AG04450 (cell line): ENCODE measurements at regions not wholly inside any gene's neighbourhood (a gene's known extent, or its start where the extent isn't known, plus 50 kb on each side); places are given as distances from the start of the nearest gene placed in this dataset.
"Not testable (repeated sequence)": the region's sequence is repeated elsewhere in the genome, so short reads cannot be mapped to it uniquely, and the experiment has no call there.

ENCODE experiments used
- CTCF ChIA-PET: fragments of 300-600, 350-600 bp; formaldehyde crosslinking; extraction: SDS; loops from one replicate; lab custom pipeline; 2022; ENCODE audit warnings: antibody characterized with exemption, inconsistent platforms; lab: Charles Lee
- POLR2A ChIA-PET: fragments of 350-600 bp; formaldehyde crosslinking; extraction: SDS; loops from one replicate; lab custom pipeline; 2021; ENCODE audit warnings: antibody characterized with exemption, inconsistent platforms; lab: Yijun Ruan, JAX
- DNase-seq: peaks from one replicate; pipeline ENCODE4 v3.0.0-alpha.2; 2011; ENCODE audit warnings: low read depth, low spot score
- H3K27ac ChIP-seq: one replicate; pipeline ENCODE4 v1.5.1; 2012; ENCODE audit warnings: low read depth, low read length, control low read depth
- H3K27me3 ChIP-seq: one replicate; pipeline ENCODE4 v1.6.0; 2012; ENCODE audit warnings: low read length; ENCODE audit not compliant: control insufficient read depth, insufficient read depth
- H3K4me3 ChIP-seq: 2 replicates; pipeline ENCODE4 v1.5.1; 2011; ENCODE audit warnings: mild to moderate bottlenecking, low read depth, low read length, control low read depth
- H3K9me3 ChIP-seq: 2 replicates; pipeline ENCODE4 v1.5.1; 2012; ENCODE audit warnings: low read length; ENCODE audit not compliant: control insufficient read depth, insufficient read depth
- CTCF ChIP-seq: IDR thresholded peaks from 2 replicates; pipeline ENCODE4 v1.5.1; 2011; ENCODE audit warnings: low read depth, low read length, control low read depth, inconsistent platforms

- POLR2A ChIA-PET, result no interaction called here
- Histone ChIP-seq H3K27ac (no peak overlapping the region), H3K4me3 (no peak overlapping the region), H3K27me3 (no peaks in the 10 kb centered on the region), H3K9me3 (peaks cover 14% of the 10 kb centered on the region)
- DNase-seq, result no peak
- CTCF ChIA-PET, result no interaction called here
- TF ChIP-seq CTCF, result no peak
Observed at GRCh38 chr7:68873616-68874015, 724.7 kb upstream of the AUTS2 start.

GRCh38 chr7:68875857-68876256 lies 722.4 kb upstream of the AUTS2 start:
- CTCF ChIA-PET, result no interaction called here

GRCh38 chr7:68887116-68887515 lies 711.2 kb upstream of the AUTS2 start:
- POLR2A ChIA-PET, CTCF ChIA-PET, H3K27me3 ChIP-seq, H3K9me3 ChIP-seq, DNase-seq, H3K27ac ChIP-seq, H3K4me3 ChIP-seq: not testable (repeated sequence)

More at GRCh38 chr7:68875857-68876256, 722.4 kb upstream of the AUTS2 start:
- DNase-seq, result no peak
- no peak for TF ChIP-seq CTCF
- Histone ChIP-seq H3K9me3 (peaks cover 8% of the 10 kb centered on the region; the same call in 1 of the 2 replicates), H3K27me3 (no peaks in the 10 kb centered on the region), H3K27ac (no peak overlapping the region), H3K4me3 (no peak overlapping the region)
- POLR2A ChIA-PET, result no interaction called here

GRCh38 chr7:68888971-68889385 lies 709.3 kb upstream of the AUTS2 start:
- Histone ChIP-seq H3K4me3 (no peak overlapping the region), H3K27ac (no peak overlapping the region), H3K9me3 (no peaks in the 10 kb centered on the region; the same call in 1 of the 2 replicates), H3K27me3 (no peaks in the 10 kb centered on the region)
- no peak for TF ChIP-seq CTCF
- ChIA-PET CTCF (no interaction called here), POLR2A (no interaction called here)
- no peak for DNase-seq

GRCh38 chr7:68892236-68892635 lies 706.0 kb upstream of the AUTS2 start:
- TF ChIP-seq CTCF, result no peak
- Histone ChIP-seq H3K4me3 (no peak overlapping the region), H3K27me3 (no peaks in the 10 kb centered on the region), H3K27ac (no peak overlapping the region), H3K9me3 (no peaks in the 10 kb centered on the region; the same call in 1 of the 2 replicates)
- CTCF ChIA-PET, result no interaction called here
- DNase-seq, result no peak
- POLR2A ChIA-PET, result no interaction called here

- ChIA-PET CTCF (interaction anchor here (0.7 kb wide), 1 partner anchor 766 kb away, joined by 3 read pairs; no protein-coding TSS in a partner anchor), POLR2A (no interaction called here)
- DNase-seq, result no peak
- Histone ChIP-seq H3K4me3 (no peak overlapping the region), H3K27me3 (no peaks in the 10 kb centered on the region), H3K9me3 (peaks cover 5% of the 10 kb centered on the region; the same call in 1 of the 2 replicates), H3K27ac (no peak overlapping the region)
- TF ChIP-seq CTCF, result no peak
Observed at GRCh38 chr7:68893411-68893810, 704.9 kb upstream of the AUTS2 start.

- H3K4me3 ChIP-seq, H3K27me3 ChIP-seq, DNase-seq, CTCF ChIA-PET, H3K27ac ChIP-seq, POLR2A ChIA-PET: not testable (repeated sequence)
- peaks cover 12% of the 10 kb centered on the region for H3K9me3 ChIP-seq
Observed at GRCh38 chr7:68899156-68899555, 699.1 kb upstream of the AUTS2 start.
